H1 (cell line): ENCODE measurements at regions not wholly inside any gene's neighbourhood (a gene's known extent, or its start where the extent isn't known, plus 50 kb on each side); places are given as distances from the start of the nearest gene placed in this dataset.

ENCODE experiments used
- CTCF ChIA-PET: fragments of 300-600 bp; sonication (Branson Sonifier 250); formaldehyde crosslinking; loops from one replicate; lab custom pipeline; 2021; ENCODE audit not compliant: partially characterized antibody; lab: Charles Lee
- POLR2A ChIA-PET: fragments of 300-600 bp; sonication (Branson Sonifier 250); formaldehyde crosslinking; loops from one replicate; lab custom pipeline; 2021; ENCODE audit warnings: inconsistent platforms; ENCODE audit not compliant: partially characterized antibody; lab: Charles Lee
- DNase-seq, 2 experiments: peaks; one replicate each; pipeline versions ENCODE4 v3.0.0 to v3.0.0-alpha.2; 2010 to 2022; ENCODE audit warnings: low spot score in 2 of 2, low read depth in 1 of 2, mixed read lengths in 1 of 2
- FAIRE-seq: peaks from 2 replicates; lab custom pipeline; 2011; peaks lifted over from hg19 to GRCh38; lab: Jason Lieb, UNC
- H2AFZ ChIP-seq: 2 replicates; pipeline ENCODE4 v1.8.1; 2012; ENCODE audit warnings: low read length, inconsistent platforms
- H2AK5ac ChIP-seq: 2 replicates; pipeline ENCODE4 v1.6.1; 2013; ENCODE audit warnings: low read depth, low read length
- H2BK120ac ChIP-seq: replicated peaks from 2 replicates; pipeline ENCODE3; 2013; ENCODE audit warnings: low read depth, low read length, inconsistent platforms
- H2BK12ac ChIP-seq: 2 replicates; pipeline ENCODE4 v1.6.1; 2013; ENCODE audit warnings: low read depth, low read length
- H2BK15ac ChIP-seq: 2 replicates; pipeline ENCODE4 v1.6.1; 2013; ENCODE audit warnings: low read length
- H2BK20ac ChIP-seq: 2 replicates; pipeline ENCODE4 v1.6.1; 2013; ENCODE audit warnings: low read length
- H2BK5ac ChIP-seq: 2 replicates; pipeline ENCODE4 v1.6.1; 2013; ENCODE audit warnings: low read depth, low read length
- H3K14ac ChIP-seq: 2 replicates; pipeline ENCODE4 v1.6.1; 2013; ENCODE audit warnings: inconsistent platforms; ENCODE audit not compliant: insufficient read length
- H3K18ac ChIP-seq: 2 replicates; pipeline ENCODE4 v1.6.1; 2013; ENCODE audit warnings: low read length; ENCODE audit errors: extremely low read depth
- H3K23ac ChIP-seq: 2 replicates; pipeline ENCODE4 v1.6.1; 2013; ENCODE audit warnings: inconsistent platforms; ENCODE audit not compliant: insufficient read length
- H3K23me2 ChIP-seq: 2 replicates; pipeline ENCODE4 v1.6.1; 2013; ENCODE audit warnings: low read depth, low read length
- H3K27ac ChIP-seq: 2 replicates; pipeline ENCODE4 v1.6.1; 2011; ENCODE audit warnings: low read depth, low read length, inconsistent platforms
- H3K27me3 ChIP-seq, 4 experiments: replicated peaks in 1 of 4; 1 replicate in 1 of 4; 2 replicates in 3 of 4; pipeline versions ENCODE4 v1.6.1 to v1.8.1; 2011 to 2013; ENCODE audit warnings: low read length in 3 of 4, mild to moderate bottlenecking in 3 of 4, inconsistent platforms in 2 of 4, mixed read lengths in 2 of 4, moderate library complexity in 1 of 4; ENCODE audit not compliant: control insufficient read depth in 3 of 4, insufficient read depth in 3 of 4; ENCODE audit errors: extremely low read depth in 1 of 4
- H3K36me3 ChIP-seq, 4 experiments: 2 replicates each; pipeline versions ENCODE4 v1.6.1 to v1.8.1; 2011 to 2013; ENCODE audit warnings: mild to moderate bottlenecking in 4 of 4, low read length in 3 of 4, moderate library complexity in 2 of 4, control low read depth in 1 of 4, inconsistent platforms in 1 of 4; ENCODE audit not compliant: insufficient read depth in 4 of 4, control insufficient read depth in 2 of 4
- H3K4ac ChIP-seq: replicated peaks from 2 replicates; pipeline ENCODE3; 2013; ENCODE audit warnings: low read length, low read depth, mixed read lengths, inconsistent platforms; ENCODE audit not compliant: insufficient read length
- H3K4me1 ChIP-seq, 4 experiments: replicated peaks in 1 of 4; 1 replicate in 1 of 4; 2 replicates in 3 of 4; pipeline versions ENCODE4 v1.6.1 to v1.8.1; 2011 to 2013; ENCODE audit warnings: low read length in 3 of 4, inconsistent platforms in 2 of 4, mixed read lengths in 1 of 4; ENCODE audit not compliant: insufficient read depth in 4 of 4, control insufficient read depth in 3 of 4
- H3K4me2 ChIP-seq, 2 experiments: 2 replicates each; pipeline versions ENCODE4 v1.6.1 to v1.8.1; 2011 to 2013; ENCODE audit warnings: low read depth in 2 of 2, low read length in 2 of 2, control low read depth in 1 of 2, inconsistent platforms in 1 of 2, mild to moderate bottlenecking in 1 of 2; ENCODE audit not compliant: insufficient read depth in 1 of 2
- H3K4me3 ChIP-seq, 4 experiments: fragments of 200-600, 300-600 bp in 1 of 4; sonication (generic), shearing (Covaris generic), sonication (Bioruptor Twin) in 1 of 4; 2 replicates each; pipeline versions ENCODE4 v1.5.1 to v1.8.1; 2011 to 2016; ENCODE audit warnings: low read length in 4 of 4, low read depth in 3 of 4, control low read depth in 2 of 4, inconsistent platforms in 2 of 4, mild to moderate bottlenecking in 2 of 4, mixed read lengths in 1 of 4, moderate library complexity in 1 of 4; ENCODE audit not compliant: insufficient read depth in 2 of 4; ENCODE audit errors: extremely low read depth in 1 of 4
- H3K56ac ChIP-seq: replicated peaks from 2 replicates; pipeline ENCODE3; 2013; ENCODE audit warnings: low read depth, mild to moderate bottlenecking, mixed read lengths, low read length, inconsistent platforms; ENCODE audit not compliant: insufficient read length
- H3K79me1 ChIP-seq: 2 replicates; pipeline ENCODE4 v1.6.1; 2013; ENCODE audit warnings: low read depth, low read length, control low read depth
- H3K79me2 ChIP-seq, 2 experiments: 2 replicates each; pipeline versions ENCODE4 v1.6.1 to v1.8.1; 2012 to 2013; ENCODE audit warnings: low read length in 2 of 2, mild to moderate bottlenecking in 2 of 2, inconsistent platforms in 1 of 2; ENCODE audit not compliant: insufficient read depth in 2 of 2, control insufficient read depth in 1 of 2
- H3K9ac ChIP-seq, 4 experiments: replicated peaks in 1 of 4; 1 replicate in 1 of 4; 2 replicates in 3 of 4; pipeline versions ENCODE4 v1.6.1 to v1.8.1; 2011 to 2013; ENCODE audit warnings: low read depth in 3 of 4, low read length in 3 of 4, control low read depth in 2 of 4, mild to moderate bottlenecking in 2 of 4, moderate library complexity in 2 of 4, inconsistent platforms in 1 of 4; ENCODE audit errors: extremely low read depth in 1 of 4
- H3K9me3 ChIP-seq, 2 experiments: 2 replicates each; pipeline versions ENCODE4 v1.6.1 to v1.8.1; 2012 to 2013; ENCODE audit warnings: mild to moderate bottlenecking in 2 of 2, moderate library complexity in 2 of 2, control low read depth in 1 of 2, inconsistent platforms in 1 of 2, low read depth in 1 of 2, low read length in 1 of 2, mixed read lengths in 1 of 2; ENCODE audit not compliant: insufficient read depth in 2 of 2
- H4K20me1 ChIP-seq, 2 experiments: replicated peaks in 1 of 2; 2 replicates each; pipeline versions ENCODE3 to v1.8.1; 2011 to 2013; ENCODE audit warnings: inconsistent platforms in 2 of 2, low read length in 2 of 2, mild to moderate bottlenecking in 1 of 2; ENCODE audit not compliant: insufficient read depth in 2 of 2, control insufficient read depth in 1 of 2
- H4K5ac ChIP-seq: 2 replicates; pipeline ENCODE4 v1.6.1; 2013; ENCODE audit warnings: low read length, low read depth, mixed read lengths, inconsistent platforms; ENCODE audit not compliant: insufficient read length
- H4K8ac ChIP-seq: 2 replicates; pipeline ENCODE4 v1.8.0; 2013; ENCODE audit warnings: mild to moderate bottlenecking, moderate library complexity, low read length, inconsistent platforms; ENCODE audit not compliant: insufficient read depth; ENCODE audit errors: extremely low read depth
- H4K91ac ChIP-seq: replicated peaks from 2 replicates; pipeline ENCODE3; 2013; ENCODE audit warnings: low read length, mixed read lengths, inconsistent platforms; ENCODE audit not compliant: insufficient read length
- GABPA ChIP-seq: IDR thresholded peaks from 2 replicates; pipeline ENCODE4 v1.6.1; 2011; ENCODE audit warnings: mild to moderate bottlenecking, low read length, moderate library complexity, borderline replicate concordance; ENCODE audit not compliant: insufficient read depth
- NRF1 ChIP-seq: IDR thresholded peaks from 2 replicates; pipeline ENCODE4 v1.6.1; 2011; ENCODE audit warnings: mild to moderate bottlenecking, low read depth, low read length, improper control_type of control experiment
- TCF12 ChIP-seq: IDR thresholded peaks from 2 replicates; pipeline ENCODE4 v1.6.1; 2011; ENCODE audit warnings: low read depth, mild to moderate bottlenecking, low read length
- WGBS, 2 experiments: shearing (Covaris generic) in 1 of 2; methylation state at CpG; one replicate each; pipeline versions ENCODE4 v1.1.6 to v1.1.7; 2013 to 2015; ENCODE audit warnings: low lambda C conversion rate in 2 of 2, mixed read lengths in 2 of 2, inconsistent platforms in 1 of 2, low coverage in 1 of 2, missing lambda C conversion rate in 1 of 2; ENCODE audit not compliant: insufficient replicate concordance in 2 of 2, insufficient coverage in 1 of 2, insufficient read length in 1 of 2; ENCODE audit errors: extremely low coverage in 1 of 2, missing lambda C conversion rate in 1 of 2; 5-methylcytosine and 5-hydroxymethylcytosine counted together

DNA sequence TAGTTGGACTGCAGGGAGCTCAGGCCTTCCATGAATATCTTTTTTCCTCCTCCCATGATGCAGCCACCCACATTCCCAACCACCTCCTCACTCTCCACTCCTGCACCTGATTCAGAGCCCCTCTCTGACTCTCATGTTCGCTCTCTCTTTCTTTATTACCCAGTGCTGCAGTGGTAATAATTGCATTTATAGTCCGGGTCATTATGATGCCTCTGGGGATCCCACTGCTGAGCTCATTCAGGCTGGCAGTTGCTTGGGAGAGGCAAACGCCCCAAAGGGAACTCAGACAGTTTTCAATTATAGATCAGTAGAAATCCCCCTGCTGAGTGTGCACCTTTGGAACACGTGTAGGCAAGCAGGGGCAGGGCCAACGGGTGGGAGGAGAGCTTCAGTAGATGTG is 953.0 kb downstream of the GRID1 start:
- WGBS, 2 experiments = 85% methylated on average over 5 of the region's 5 CpGs; no CpG with 5 or more reads in 1 of the 2 experiments
- H2BK5ac ChIP-seq = no peak overlapping the region
- FAIRE-seq = no peak

More for the DNA sequence above, 953.0 kb downstream of the GRID1 start:
- H3K4me3 ChIP-seq = no peak overlapping the region
- POLR2A ChIA-PET = no interaction called here
- no peak overlapping the region for H4K8ac ChIP-seq
- DNase-seq = no peak
- H2BK120ac ChIP-seq = no peak overlapping the region
- H3K27me3 ChIP-seq = no peaks in the 10 kb centered on the region
- no peak overlapping the region for H3K9ac ChIP-seq
- H4K5ac ChIP-seq = no peak overlapping the region
- no peak overlapping the region for H3K56ac ChIP-seq
- H4K20me1 ChIP-seq = no peaks in the 10 kb centered on the region
- no peak overlapping the region for H3K4me2 ChIP-seq
- H2BK15ac ChIP-seq = no peak overlapping the region
- H3K18ac ChIP-seq = no peak overlapping the region
- no peaks in the 10 kb centered on the region for H3K79me2 ChIP-seq
- TF ChIP-seq NRF1 (no peak), TCF12 (no peak), GABPA (no peak)
- no peaks in the 10 kb centered on the region for H3K36me3 ChIP-seq
- H3K4me1 ChIP-seq = no peaks in the 10 kb centered on the region
- H4K91ac ChIP-seq = no peak overlapping the region
- no peak overlapping the region for H3K27ac ChIP-seq
- H2BK12ac ChIP-seq = no peak overlapping the region
- no peak overlapping the region for H2AFZ ChIP-seq
- CTCF ChIA-PET = no interaction called here
- H3K79me1 ChIP-seq = no peaks in the 10 kb centered on the region
- H2AK5ac ChIP-seq = no peak overlapping the region
- H3K4ac ChIP-seq = no peak overlapping the region
- H3K23me2 ChIP-seq = no peaks in the 10 kb centered on the region
- no peak overlapping the region for H2BK20ac ChIP-seq
- H3K9me3 ChIP-seq = 0 out of 4 replicates have a peak, but pooled peaks cover 0 to 2% of the 10 kb centered on the region in 2 experiments
- H3K23ac ChIP-seq = no peak overlapping the region
- H3K14ac ChIP-seq = no peak overlapping the region
